ENCODE measurements at regions not wholly inside any gene's neighbourhood (a gene's known extent, or its start where the extent isn't known, plus 50 kb on each side); places are given as distances from the start of the nearest gene placed in this dataset.

DNA sequence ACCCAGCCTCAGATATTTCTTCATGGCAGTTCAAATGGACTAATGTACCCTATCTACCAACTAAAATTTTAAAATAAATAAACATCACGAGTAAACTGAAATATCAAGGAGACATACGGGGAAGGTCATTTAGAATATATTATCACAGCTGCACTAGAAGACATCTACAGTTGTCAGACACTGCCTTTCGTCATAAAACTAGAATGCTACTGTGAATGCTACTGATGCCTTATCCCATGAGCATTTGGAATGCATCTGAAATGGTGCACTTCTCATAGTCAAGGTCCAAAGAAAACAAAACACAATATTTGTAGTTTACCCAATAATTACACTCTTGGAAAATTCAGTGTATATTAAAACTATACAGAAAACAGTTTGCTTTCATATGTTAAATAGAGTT is 165.2 kb downstream of the MREG start:
- no peaks in the 10 kb centered on the region for H3K27me3 ChIP-seq (ENCODE audit: insufficient read depth, low read length)
- H3K4me1 ChIP-seq (ENCODE audit: insufficient read depth, low read length): peaks cover 34% of the 10 kb centered on the region
- H3K9me3 ChIP-seq (ENCODE audit: low read depth, low read length): no peaks in the 10 kb centered on the region
- no peaks in the 10 kb centered on the region for H4K20me1 ChIP-seq (ENCODE audit: insufficient read depth, low read length)
- TF ChIP-seq CTCF (IDR thresholded peaks at IDR 0.05; ENCODE audit: extremely low read depth, low read depth, low read length): no peak
- DNase-seq (ENCODE audit: insufficient read length, low spot score, missing footprints): no peak
- no peaks in the 10 kb centered on the region for H3K79me2 ChIP-seq (ENCODE audit: insufficient read depth, low read length)
- no peak overlapping the region for H3K4me3 ChIP-seq (ENCODE audit: insufficient read depth, low read length)
- no peaks in the 10 kb centered on the region for H3K36me3 ChIP-seq (ENCODE audit: insufficient read depth, low read length)
- no peak overlapping the region for H2AFZ ChIP-seq (ENCODE audit: low read length)
- no peak overlapping the region for H3K27ac ChIP-seq (ENCODE audit: low read depth, low read length)
- no peak overlapping the region for H3K4me2 ChIP-seq (ENCODE audit: insufficient read depth, low read length)

DNA sequence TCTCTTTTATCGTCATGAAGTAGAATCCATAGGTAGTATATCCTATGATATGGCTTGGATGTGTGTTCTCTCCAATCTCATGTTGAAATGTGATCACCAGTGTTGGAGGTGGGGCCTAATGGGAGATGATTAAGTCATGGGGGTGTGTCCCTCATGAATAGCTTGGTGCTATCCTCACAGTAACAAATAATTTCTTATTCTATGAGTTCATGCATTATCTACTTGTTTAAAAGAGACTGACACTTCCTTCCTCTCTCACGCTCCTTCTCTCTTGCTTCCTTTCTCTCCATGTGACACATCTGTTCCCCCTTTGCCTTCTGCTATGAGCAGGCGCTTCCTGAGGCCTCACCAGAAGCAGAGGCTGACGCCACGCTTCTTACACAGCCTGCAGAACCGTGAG is 165.6 kb downstream of the MREG start:
- H3K27me3 ChIP-seq (ENCODE audit: insufficient read depth, low read length): no peaks in the 10 kb centered on the region
- TF ChIP-seq CTCF (IDR thresholded peaks at IDR 0.05; ENCODE audit: extremely low read depth, low read depth, low read length): no peak
- H3K4me3 ChIP-seq (ENCODE audit: insufficient read depth, low read length): no peak overlapping the region
- H3K9me3 ChIP-seq (ENCODE audit: low read depth, low read length): no peaks in the 10 kb centered on the region
- H3K4me2 ChIP-seq (ENCODE audit: insufficient read depth, low read length): no peak overlapping the region
- DNase-seq (ENCODE audit: insufficient read length, low spot score, missing footprints): no peak
- no peak overlapping the region for H2AFZ ChIP-seq (ENCODE audit: low read length)
- H3K4me1 ChIP-seq (ENCODE audit: insufficient read depth, low read length): peaks cover 37% of the 10 kb centered on the region
- H4K20me1 ChIP-seq (ENCODE audit: insufficient read depth, low read length): no peaks in the 10 kb centered on the region
- H3K36me3 ChIP-seq (ENCODE audit: insufficient read depth, low read length): no peaks in the 10 kb centered on the region
- H3K27ac ChIP-seq (ENCODE audit: low read depth, low read length): no peak overlapping the region
- no peaks in the 10 kb centered on the region for H3K79me2 ChIP-seq (ENCODE audit: insufficient read depth, low read length)

- DNase-seq (ENCODE audit: insufficient read length, low spot score, missing footprints): no peak
- Histone ChIP-seq H3K4me2 (ENCODE audit: insufficient read depth, low read length) (no peak overlapping the region), H3K27me3 (ENCODE audit: insufficient read depth, low read length) (no peaks in the 10 kb centered on the region), H3K36me3 (ENCODE audit: insufficient read depth, low read length) (no peaks in the 10 kb centered on the region), H3K9me3 (ENCODE audit: low read depth, low read length) (no peaks in the 10 kb centered on the region), H3K27ac (ENCODE audit: low read depth, low read length) (no peak overlapping the region), H3K79me2 (ENCODE audit: insufficient read depth, low read length) (no peaks in the 10 kb centered on the region), H2AFZ (ENCODE audit: low read length) (no peak overlapping the region), H3K4me1 (ENCODE audit: insufficient read depth, low read length) (peaks cover 37% of the 10 kb centered on the region), H3K4me3 (ENCODE audit: insufficient read depth, low read length) (no peak overlapping the region), H4K20me1 (ENCODE audit: insufficient read depth, low read length) (no peaks in the 10 kb centered on the region)
- no peak for TF ChIP-seq CTCF (IDR thresholded peaks at IDR 0.05; ENCODE audit: extremely low read depth, low read depth, low read length)
Observed at GRCh38 chr2:215847056-215847455, 166.3 kb downstream of the MREG start.

GRCh38 chr2:215845839-215846586 is 167.3 kb downstream of the MREG start:
- Histone ChIP-seq H3K79me2 (ENCODE audit: insufficient read depth, low read length) (no peaks in the 10 kb centered on the region), H3K4me1 (ENCODE audit: insufficient read depth, low read length) (peaks cover 29% of the 10 kb centered on the region), H4K20me1 (ENCODE audit: insufficient read depth, low read length) (no peaks in the 10 kb centered on the region), H3K27me3 (ENCODE audit: insufficient read depth, low read length) (no peaks in the 10 kb centered on the region), H3K4me2 (ENCODE audit: insufficient read depth, low read length) (no peak overlapping the region), H3K9me3 (ENCODE audit: low read depth, low read length) (no peaks in the 10 kb centered on the region), H3K27ac (ENCODE audit: low read depth, low read length) (no peak overlapping the region), H3K4me3 (ENCODE audit: insufficient read depth, low read length) (no peak overlapping the region), H3K36me3 (ENCODE audit: insufficient read depth, low read length) (no peaks in the 10 kb centered on the region), H2AFZ (ENCODE audit: low read length) (no peak overlapping the region)
- no peak for DNase-seq (ENCODE audit: insufficient read length, low spot score, missing footprints)
- TF ChIP-seq CTCF (IDR thresholded peaks at IDR 0.05; ENCODE audit: extremely low read depth, low read depth, low read length): no peak

Measured in osteoblast (primary cell).